Stimulated activated CD8-positive, alpha-beta memory T cell treated with anti-CD3 and anti-CD28 coated beads, Interleukin-15, amount 100 ng/mL, for 4 hours (primary cell): ENCODE measurements at regions not wholly inside any gene's neighbourhood (a gene's known extent, or its start where the extent isn't known, plus 50 kb on each side); places are given as distances from the start of the nearest gene placed in this dataset.

Experiments used
- DNase-seq, 2 donors: peaks; one replicate each; pipeline ENCODE4 v3.0.0-alpha.2; 2020; ENCODE audit warnings: low read depth in 2 of 2

GRCh38 chr1:193740762-193741161 is 554.3 kb upstream of the B3GALT2 start:
- DNase-seq = no peak

GRCh38 chr1:193736507-193736906 is 550.1 kb upstream of the B3GALT2 start:
- DNase-seq = no peak

- no peak for DNase-seq
These were observed 547.3 kb upstream of the B3GALT2 start for GRCh38 chr1:193733674-193734073.

- DNase-seq = no peak
These were observed 543.6 kb upstream of the B3GALT2 start for GRCh38 chr1:193730017-193730416.

GRCh38 chr1:193729429-193729828 is 543.0 kb upstream of the B3GALT2 start:
- DNase-seq = no peak

- no peak for DNase-seq
These were observed 541.4 kb upstream of the B3GALT2 start for GRCh38 chr1:193727850-193728249.

- no peak for DNase-seq
These were observed 540.3 kb upstream of the B3GALT2 start for GRCh38 chr1:193726722-193727121.

- no peak for DNase-seq
These were observed 526.0 kb upstream of the B3GALT2 start for GRCh38 chr1:193712392-193712791.

- DNase-seq = no peak
These were observed 523.2 kb upstream of the B3GALT2 start for GRCh38 chr1:193709607-193710006.

GRCh38 chr1:193707271-193708021 is 521.0 kb upstream of the B3GALT2 start:
- no peak for DNase-seq

GRCh38 chr1:193706766-193707165 is 520.4 kb upstream of the B3GALT2 start:
- no peak for DNase-seq

- no peak for DNase-seq
These were observed 519.2 kb upstream of the B3GALT2 start for GRCh38 chr1:193705554-193705981.

- no peak for DNase-seq
These were observed 517.2 kb upstream of the B3GALT2 start for GRCh38 chr1:193703655-193704054.

GRCh38 chr1:193703121-193703520 is 516.7 kb upstream of the B3GALT2 start:
- DNase-seq = no peak

GRCh38 chr1:193701759-193702158 is 515.3 kb upstream of the B3GALT2 start:
- no peak for DNase-seq

GRCh38 chr1:193700710-193701355 is 514.4 kb upstream of the B3GALT2 start:
- no peak for DNase-seq

GRCh38 chr1:193699261-193699660 is 512.8 kb upstream of the B3GALT2 start:
- DNase-seq = no peak

GRCh38 chr1:193697776-193698175 is 511.4 kb upstream of the B3GALT2 start:
- DNase-seq = no peak

GRCh38 chr1:193697115-193697762 is 510.8 kb upstream of the B3GALT2 start:
- DNase-seq = no peak

GRCh38 chr1:193694741-193695140 is 508.3 kb upstream of the B3GALT2 start:
- no peak for DNase-seq

GRCh38 chr1:193685986-193686385 is 499.6 kb upstream of the B3GALT2 start:
- DNase-seq = no peak

GRCh38 chr1:193681422-193681821 is 495.0 kb upstream of the B3GALT2 start:
- no peak for DNase-seq

- DNase-seq = no peak
These were observed 494.5 kb upstream of the B3GALT2 start for GRCh38 chr1:193680924-193681316.
